GM21390 (cell line): ENCODE measurements at regions not wholly inside any gene's neighbourhood (a gene's known extent, or its start where the extent isn't known, plus 50 kb on each side); places are given as distances from the start of the nearest gene placed in this dataset.

Experiments used
- ATAC-seq: cut with Tn5 transposase; IDR thresholded peaks from one replicate; pipeline ENCODE4 v1.9.1; 2021; ENCODE audit not compliant: unreplicated experiment

GRCh38 chr3:178259703-178260102 lies 276.5 kb upstream of the KCNMB2 start:
- no peak for ATAC-seq

GRCh38 chr3:178260887-178261565 lies 275.2 kb upstream of the KCNMB2 start:
- ATAC-seq: no peak

- no peak for ATAC-seq
Measured at GRCh38 chr3:178263236-178263916, 272.9 kb upstream of the KCNMB2 start.

DNA sequence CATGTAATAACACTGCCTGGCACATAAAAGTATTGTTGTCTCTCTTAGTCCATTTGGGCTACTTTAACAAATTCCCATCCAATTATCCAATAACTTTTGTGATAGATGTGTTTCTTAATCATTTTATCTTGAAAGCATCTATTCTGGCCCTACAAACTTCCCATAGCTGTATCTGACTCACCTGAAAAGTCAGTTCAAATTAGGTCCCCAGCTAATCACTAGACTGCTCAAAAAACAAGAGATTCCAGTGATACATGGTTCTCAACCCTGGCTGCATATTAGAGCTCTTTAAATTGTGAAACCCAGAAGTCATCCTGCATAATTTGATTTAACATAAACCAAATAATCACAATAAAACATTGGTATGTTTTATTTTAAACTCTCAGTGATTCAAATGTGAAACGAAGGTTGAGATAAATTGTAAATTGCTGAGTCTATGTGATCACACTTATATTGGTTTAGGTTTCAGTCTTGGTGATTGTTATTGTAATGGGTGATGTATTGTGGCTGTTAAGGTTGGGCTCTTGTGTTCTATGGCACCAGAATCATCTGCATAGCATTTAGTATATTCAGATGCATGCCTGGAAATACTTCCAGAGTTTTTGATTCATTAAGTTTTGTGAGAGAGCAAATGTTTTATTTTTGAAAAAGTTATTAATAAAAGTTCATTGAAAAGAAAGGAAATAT lies 268.9 kb upstream of the KCNMB2 start:
- no peak for ATAC-seq

DNA sequence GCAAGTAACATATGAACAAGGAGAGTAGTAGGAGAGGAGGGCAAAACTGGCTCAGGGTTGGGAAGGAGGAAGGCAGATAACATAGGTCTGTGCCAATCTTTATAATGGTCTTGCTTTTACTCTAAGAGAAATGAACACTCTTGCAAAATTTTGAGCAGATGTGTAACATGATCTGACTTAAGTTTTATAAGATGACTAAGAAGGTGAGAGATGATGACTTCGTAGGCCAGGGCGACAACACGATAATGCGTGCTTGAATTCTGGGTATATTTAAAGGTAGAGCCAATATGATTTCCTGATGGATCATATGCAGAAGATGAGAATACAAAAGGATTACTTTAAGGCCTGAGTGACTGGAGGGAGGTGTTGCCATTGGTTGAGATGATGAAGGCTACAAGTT lies 265.4 kb upstream of the KCNMB2 start:
- ATAC-seq: no peak

DNA sequence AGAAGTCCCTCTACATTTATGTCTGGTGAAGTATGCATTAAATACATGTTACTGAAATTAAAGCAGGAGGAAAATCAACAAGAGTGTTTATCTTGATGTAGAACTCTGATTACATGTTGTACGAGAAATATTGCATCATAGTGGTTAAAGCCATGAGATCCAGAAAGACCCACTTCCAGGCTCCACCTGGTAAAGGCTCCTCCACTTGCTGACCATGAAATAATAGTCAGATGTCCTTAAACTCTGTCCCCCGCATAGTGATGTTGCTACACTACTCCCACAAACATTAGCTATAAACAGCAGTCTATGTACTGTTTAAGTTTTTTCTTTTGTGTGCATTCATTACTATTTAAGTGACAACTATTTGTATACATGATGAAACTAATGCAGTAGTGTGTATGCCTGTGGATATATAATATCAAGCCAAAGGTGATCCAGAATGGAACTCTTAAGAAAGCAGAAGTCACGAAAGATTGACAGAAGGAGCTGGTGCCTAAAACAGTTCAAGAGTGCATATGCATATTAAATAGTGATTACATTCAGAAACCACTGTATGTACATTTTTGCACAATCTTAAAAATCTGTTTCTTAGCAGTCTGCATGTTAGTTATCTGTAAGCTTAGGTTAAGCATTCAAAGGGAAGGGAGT lies 264.4 kb upstream of the KCNMB2 start:
- no peak for ATAC-seq

DNA sequence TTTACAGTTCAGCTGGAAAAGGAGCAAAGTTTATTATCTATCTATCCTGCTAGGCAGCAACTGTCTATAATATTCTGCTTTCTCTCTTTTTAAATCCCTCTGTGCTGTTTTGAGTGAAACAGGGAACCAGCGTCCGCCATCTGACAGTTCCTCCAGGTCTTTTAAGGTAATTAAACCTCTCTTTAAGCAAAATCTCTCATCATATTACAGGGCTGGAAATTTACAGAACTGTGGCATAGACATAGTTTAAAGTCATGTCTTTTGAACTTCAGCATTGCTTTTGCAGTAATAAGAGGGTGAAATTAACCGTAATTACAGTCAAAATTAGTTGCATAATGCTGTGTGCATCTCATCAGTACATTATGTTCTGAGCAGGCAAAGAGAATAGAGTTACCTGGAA lies 263.4 kb upstream of the KCNMB2 start:
- no peak for ATAC-seq

- ATAC-seq: no peak
Measured at GRCh38 chr3:178274711-178275110, 261.5 kb upstream of the KCNMB2 start.

DNA sequence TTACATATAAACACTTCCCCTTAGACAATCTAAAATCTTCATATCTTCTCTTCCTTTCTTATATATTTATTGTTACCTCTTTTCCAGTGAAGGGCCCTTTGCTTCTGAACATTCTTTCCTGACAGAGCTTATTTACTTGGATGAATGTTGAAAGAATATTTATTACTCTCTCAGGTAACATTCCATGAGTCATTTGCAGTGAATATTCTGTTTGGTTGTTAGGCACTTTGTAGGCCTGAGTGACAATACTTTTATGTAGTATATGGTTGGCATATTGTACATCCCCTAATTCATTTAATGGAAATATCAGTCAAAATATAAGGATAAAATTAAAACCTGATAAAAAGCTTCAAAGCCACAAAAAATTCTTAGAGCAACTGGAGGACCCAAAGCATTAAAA lies 260.9 kb upstream of the KCNMB2 start:
- no peak for ATAC-seq

DNA sequence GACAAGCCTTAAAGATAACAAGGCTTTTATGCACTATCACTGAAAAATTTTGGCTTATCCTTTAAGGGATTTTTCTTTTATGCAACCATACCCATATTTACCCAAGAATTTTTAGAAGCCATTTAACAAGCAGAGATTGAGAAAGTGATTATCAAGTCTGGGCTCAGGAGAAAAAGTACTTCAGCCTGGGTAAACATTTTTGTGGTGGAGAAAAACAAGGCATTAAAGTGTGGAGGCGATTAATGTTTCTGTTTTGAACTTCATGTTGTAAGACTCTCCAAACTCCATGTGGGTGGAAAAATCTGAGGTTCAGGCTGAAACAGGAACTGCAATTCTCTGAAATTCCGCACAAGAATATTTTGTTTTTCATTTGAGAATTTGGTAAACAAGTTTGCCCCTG lies 260.4 kb upstream of the KCNMB2 start:
- no peak for ATAC-seq

DNA sequence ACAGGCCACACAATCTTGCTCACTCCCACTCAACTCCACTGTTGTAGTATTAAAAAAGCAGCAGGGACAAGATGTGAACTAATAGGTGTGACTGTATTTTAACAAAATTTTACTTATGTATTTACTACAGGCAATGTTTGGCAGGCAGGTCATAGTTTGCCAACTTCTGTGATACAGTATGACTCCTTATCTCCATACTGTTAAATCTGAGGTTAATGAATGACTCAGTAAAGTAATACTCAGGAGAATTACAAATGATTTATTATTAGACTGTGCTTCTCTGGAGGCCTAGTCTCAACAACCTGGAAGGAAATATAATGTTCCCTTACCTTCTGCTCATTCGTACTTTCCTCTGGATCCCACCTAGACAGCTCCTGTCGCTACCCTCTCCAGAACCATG lies 258.6 kb upstream of the KCNMB2 start:
- no peak for ATAC-seq

GRCh38 chr3:178283561-178283960 lies 252.7 kb upstream of the KCNMB2 start:
- no peak for ATAC-seq

GRCh38 chr3:178284181-178284580 lies 252.1 kb upstream of the KCNMB2 start:
- ATAC-seq: no peak

- ATAC-seq: no peak
Measured at GRCh38 chr3:178288074-178288473, 248.2 kb upstream of the KCNMB2 start.

DNA sequence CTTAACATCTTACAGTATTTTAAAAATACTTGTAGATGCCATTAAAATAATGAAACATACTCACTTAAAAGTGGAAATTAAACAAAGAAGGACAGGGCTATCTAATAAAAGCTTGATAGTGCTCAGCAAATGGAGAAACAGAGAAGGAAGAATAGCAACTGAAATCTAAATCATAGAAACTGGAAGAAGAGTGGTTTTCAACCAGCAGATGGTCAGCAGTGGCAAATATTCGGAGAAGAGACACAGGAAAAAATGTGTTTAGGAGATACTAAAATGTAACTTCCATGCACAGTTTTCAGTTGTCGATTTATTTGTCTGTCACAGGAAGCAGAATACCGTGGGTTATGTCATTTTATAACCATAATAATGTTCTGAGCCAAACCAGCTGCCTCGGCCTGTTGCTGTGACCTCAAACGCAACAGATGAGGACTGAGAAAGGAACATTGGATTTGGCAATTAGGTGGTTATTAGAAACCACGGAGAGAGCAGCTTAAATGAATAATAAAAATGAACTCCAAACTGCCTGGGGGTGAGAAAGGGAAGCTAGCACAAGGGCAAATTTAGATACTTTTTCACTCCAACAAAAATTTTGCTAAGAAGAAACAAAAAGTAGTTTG lies 246.6 kb upstream of the KCNMB2 start:
- no peak for ATAC-seq

DNA sequence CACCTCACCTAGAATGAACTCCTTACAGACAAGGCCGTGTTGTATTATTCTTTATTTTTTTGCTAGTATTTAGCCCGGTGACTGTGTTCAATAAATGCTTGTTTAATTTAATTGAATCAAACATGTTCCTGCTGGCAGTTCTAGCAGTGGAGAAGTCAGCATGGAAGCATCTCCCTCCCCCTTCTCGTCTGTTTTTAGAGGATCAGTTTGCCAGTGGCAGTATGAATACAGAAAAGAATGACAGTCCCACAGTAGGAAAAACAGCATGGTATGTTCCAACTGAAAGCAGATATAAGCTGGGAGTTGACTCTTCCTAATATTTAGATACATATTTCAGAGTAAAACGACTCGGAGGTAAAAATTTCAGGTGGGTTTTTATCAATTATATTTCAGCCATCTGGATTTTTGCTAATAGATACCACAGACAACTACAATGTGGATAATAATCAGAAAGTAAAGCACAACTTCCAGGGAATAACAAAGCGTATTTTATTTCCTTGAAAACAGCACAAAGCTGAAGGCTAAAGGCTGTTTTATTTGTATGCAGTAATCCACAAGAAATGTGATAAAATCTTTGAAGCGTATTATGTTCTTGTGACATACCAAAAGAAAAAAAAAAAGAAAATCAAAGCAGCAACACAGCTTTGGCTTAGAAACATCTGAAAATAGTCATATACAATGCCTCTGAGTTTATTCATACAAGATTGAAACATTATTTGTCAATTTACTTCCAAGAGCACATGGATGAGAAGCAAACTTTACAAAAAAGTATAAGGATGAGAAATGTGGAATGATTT lies 244.5 kb upstream of the KCNMB2 start:
- ATAC-seq: no peak

- ATAC-seq: no peak
Measured at GRCh38 chr3:178295292-178295912, 240.8 kb upstream of the KCNMB2 start.

- ATAC-seq: no peak
Measured at GRCh38 chr3:178297199-178297598, 239.0 kb upstream of the KCNMB2 start.

DNA sequence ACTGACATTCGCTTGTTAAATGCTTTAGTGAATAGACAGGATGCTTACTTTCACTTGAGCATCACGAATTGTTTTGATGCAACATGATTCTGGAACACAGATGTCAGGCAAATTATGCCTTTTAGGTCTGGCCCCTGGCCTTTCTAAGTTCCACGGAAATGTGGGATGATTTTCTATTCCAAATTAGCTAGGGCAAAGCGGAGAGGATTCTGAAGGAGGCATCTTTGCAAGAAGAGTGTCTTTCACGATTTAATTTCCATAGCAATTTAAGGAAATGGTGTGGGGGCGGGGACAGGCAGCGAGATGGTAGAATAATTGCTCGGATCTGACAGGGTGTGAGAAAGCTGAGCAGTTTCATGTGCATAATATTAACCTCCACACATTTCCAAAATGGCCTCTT lies 238.5 kb upstream of the KCNMB2 start:
- ATAC-seq: no peak

DNA sequence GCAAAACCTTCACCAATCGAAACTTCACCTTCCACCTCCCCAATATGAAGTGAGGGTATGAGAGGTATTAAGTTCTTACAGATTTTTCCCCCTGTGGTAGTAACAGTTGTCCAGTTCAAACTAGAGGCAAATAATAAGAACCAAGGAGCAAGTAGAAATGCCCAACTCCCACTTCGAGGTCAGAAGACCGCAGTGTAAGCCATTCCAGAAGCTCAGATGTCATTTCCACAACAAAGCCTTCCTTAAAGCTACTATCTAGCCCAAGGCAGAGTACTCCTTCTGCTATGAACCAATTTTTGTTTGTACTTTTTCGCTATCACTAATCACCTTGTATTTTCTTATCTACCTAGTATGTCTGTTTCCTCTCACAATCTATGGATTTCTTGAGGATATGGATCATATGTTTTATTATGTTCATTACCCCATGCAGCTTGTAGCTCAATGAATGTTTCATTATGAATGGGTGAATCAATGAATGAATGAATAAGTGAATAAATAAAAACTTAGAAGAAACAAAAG lies 235.7 kb upstream of the KCNMB2 start:
- ATAC-seq: no peak
